Naive thymus-derived CD4-positive, alpha-beta T cell (primary cell): ENCODE measurements at regions not wholly inside any gene's neighbourhood (a gene's known extent, or its start where the extent isn't known, plus 50 kb on each side); places are given as distances from the start of the nearest gene placed in this dataset.

Experiments
- ATAC-seq: fragments of 150-1000 bp; cut with Tn5 transposase; 2 replicates; pipeline ENCODE4 v1.10.0; 2021; ENCODE audit warnings: mild to moderate bottlenecking, moderate library complexity
- CTCF ChIA-PET: fragments of 350-600 bp; sonication (Branson Sonifier 250); formaldehyde crosslinking; loops from one replicate; lab custom pipeline; 2021; ENCODE audit warnings: antibody characterized with exemption; lab: Charles Lee
- POLR2A ChIA-PET: fragments of 350-600 bp; sonication (Branson Sonifier 250); formaldehyde crosslinking; loops from one replicate; lab custom pipeline; 2021; ENCODE audit warnings: antibody characterized with exemption, inconsistent platforms; lab: Charles Lee
- DNase-seq, 9 donors: peaks; one replicate each; pipeline versions ENCODE4 v3.0.0 to v3.0.0-alpha.2; 2020 to 2022; ENCODE audit warnings: mixed read lengths in 1 of 9
- H3K27ac ChIP-seq: one replicate; pipeline ENCODE4 v1.7.0; 2013; ENCODE audit warnings: mild to moderate bottlenecking, low read depth, low read length, moderate library complexity
- H3K27me3 ChIP-seq, 2 donors: one replicate each; pipeline ENCODE4 v1.7.0; 2013; ENCODE audit warnings: low read length in 2 of 2, mild to moderate bottlenecking in 2 of 2, moderate library complexity in 2 of 2; ENCODE audit not compliant: control insufficient read depth in 2 of 2, insufficient read depth in 2 of 2
- H3K36me3 ChIP-seq, 3 experiments: 1 replicate in 2 of 3; 2 replicates in 1 of 3; pipeline ENCODE4 v1.7.0; 2013; ENCODE audit warnings: low read length in 3 of 3, mild to moderate bottlenecking in 3 of 3, moderate library complexity in 1 of 3; ENCODE audit not compliant: insufficient read depth in 3 of 3, control insufficient read depth in 2 of 3
- H3K4me1 ChIP-seq, 2 donors: one replicate each; pipeline ENCODE4 v1.7.0; 2013; ENCODE audit warnings: low read length in 2 of 2, mild to moderate bottlenecking in 2 of 2, moderate library complexity in 1 of 2; ENCODE audit not compliant: control insufficient read depth in 2 of 2, insufficient read depth in 2 of 2
- H3K4me3 ChIP-seq: 2 replicates; pipeline ENCODE4 v1.7.0; 2013; ENCODE audit warnings: mild to moderate bottlenecking, low read length
- H3K9me3 ChIP-seq, 3 experiments: 1 replicate in 2 of 3; 2 replicates in 1 of 3; pipeline ENCODE4 v1.7.0; 2013; ENCODE audit warnings: low read length in 3 of 3; ENCODE audit not compliant: control insufficient read depth in 2 of 3
- H3K27ac Mint-ChIP-seq, 9 donors: one replicate each; pipeline ENCODE4 v1.8.0; 2020 to 2022; ENCODE audit warnings: mixed read lengths in 9 of 9, mild to moderate bottlenecking in 8 of 9, moderate library complexity in 5 of 9, inconsistent platforms in 2 of 9
- H3K27me3 Mint-ChIP-seq, 5 donors: one replicate each; pipeline ENCODE4 v1.8.0; 2021 to 2022; ENCODE audit warnings: mixed read lengths in 5 of 5, mild to moderate bottlenecking in 1 of 5
- H3K36me3 Mint-ChIP-seq, 5 donors: one replicate each; pipeline ENCODE4 v1.8.0; 2020 to 2022; ENCODE audit warnings: mixed read lengths in 5 of 5, mild to moderate bottlenecking in 3 of 5, inconsistent platforms in 1 of 5
- H3K4me1 Mint-ChIP-seq, 7 donors: one replicate each; pipeline ENCODE4 v1.8.0; 2020 to 2022; ENCODE audit warnings: mixed read lengths in 7 of 7, mild to moderate bottlenecking in 3 of 7, inconsistent platforms in 1 of 7
- H3K4me3 Mint-ChIP-seq, 10 donors: one replicate each; pipeline ENCODE4 v1.8.0; 2020 to 2022; ENCODE audit warnings: mild to moderate bottlenecking in 10 of 10, mixed read lengths in 10 of 10, moderate library complexity in 6 of 10, inconsistent platforms in 2 of 10
- H3K9me3 Mint-ChIP-seq, 11 donors: one replicate each; pipeline ENCODE4 v1.8.0; 2020 to 2022; ENCODE audit warnings: mixed read lengths in 11 of 11, mild to moderate bottlenecking in 4 of 11, inconsistent platforms in 1 of 11, moderate library complexity in 1 of 11
- intact Hi-C, 2 donors: fragments of 100-400 bp; cut with micrococcal nuclease; formaldehyde crosslinking; loops; one replicate each; pipeline ENCODE4 v1.15.1; 2023

DNA sequence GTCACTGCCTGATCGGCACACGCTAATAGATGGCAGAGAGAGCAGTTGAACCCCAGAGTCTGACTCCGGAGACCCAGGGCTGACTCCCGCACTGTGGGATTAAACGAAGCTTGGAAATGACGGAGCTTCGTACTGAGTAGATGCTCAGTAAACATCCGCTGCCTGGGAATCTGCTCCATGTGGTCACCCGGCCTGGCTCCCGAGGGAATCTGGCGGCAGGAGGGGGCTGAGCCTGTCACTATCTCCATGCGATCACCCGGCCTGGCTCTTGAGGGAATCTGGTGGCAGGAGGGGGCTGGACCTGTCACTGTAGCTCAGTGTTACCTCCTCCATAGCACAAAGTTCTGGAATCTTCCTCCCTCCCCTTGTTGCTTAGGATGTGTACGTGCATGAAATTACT is 139.7 kb upstream of the CIBAR2 start:
- Mint-ChIP-seq H3K4me1 (peaks cover 0 to 2% (median 0%) of the 10 kb centered on the region in 7 donors), H3K27ac (no peak overlapping the region), H3K4me3 (no peak overlapping the region), H3K27me3 (peaks cover 0 to 15% (median 2%) of the 10 kb centered on the region in 5 donors), H3K36me3 (no peaks in the 10 kb centered on the region), H3K9me3 (no peaks in the 10 kb centered on the region)
- Histone ChIP-seq H3K4me3 (no peak overlapping the region), H3K27me3 (no peaks in the 10 kb centered on the region), H3K9me3 (no peaks in the 10 kb centered on the region), H3K36me3 (no peaks in the 10 kb centered on the region), H3K27ac (no peak overlapping the region), H3K4me1 (no peaks in the 10 kb centered on the region)
- DNase-seq: no peak
- ATAC-seq: no peak
- CTCF ChIA-PET: interaction anchor here (0.6 to 1.5 kb wide), 5 partner anchors 9 to 128 kb away, joined by 3 to 6 read pairs (median 3); no protein-coding TSS in a partner anchor
- POLR2A ChIA-PET: interaction anchor here (0.6 kb wide), 1 partner anchor 56 kb away, joined by 3 read pairs; no protein-coding TSS in a partner anchor
- intact Hi-C loops: no loop called here

DNA sequence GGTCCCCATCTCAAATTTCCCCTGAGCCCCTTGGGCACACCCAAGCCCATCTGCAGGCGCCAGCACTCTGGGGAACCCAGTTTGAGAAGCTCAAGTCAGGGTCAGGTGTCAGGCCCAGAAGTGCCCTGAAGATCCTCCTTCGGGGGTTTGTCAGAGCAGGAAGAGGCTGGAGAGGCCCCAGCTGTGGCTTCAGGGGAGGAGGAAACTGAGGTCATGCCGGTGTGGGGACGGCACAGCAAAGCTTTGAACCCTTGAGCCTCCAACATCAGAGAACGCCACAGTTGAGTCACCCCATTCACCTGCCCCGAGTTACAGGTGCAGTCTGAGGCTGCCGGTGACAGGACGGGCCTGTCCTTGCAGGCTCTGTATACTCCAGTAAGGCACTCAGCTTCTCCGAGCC is 140.2 kb upstream of the CIBAR2 start:
- H3K36me3 Mint-ChIP-seq: no peaks in the 10 kb centered on the region
- H3K27me3 Mint-ChIP-seq: peaks cover 0 to 13% (median 0%) of the 10 kb centered on the region in 5 donors
- CTCF ChIA-PET: interaction anchor here (1.1 to 1.5 kb wide), 4 partner anchors 10 to 58 kb away, joined by 3 read pairs; no protein-coding TSS in a partner anchor
- no peaks in the 10 kb centered on the region for H3K27me3 ChIP-seq
- ATAC-seq (no peak), DNase-seq (no peak)
- H3K4me1 ChIP-seq: no peaks in the 10 kb centered on the region
- H3K4me3 ChIP-seq: no peak overlapping the region
- no peaks in the 10 kb centered on the region for H3K9me3 Mint-ChIP-seq
- intact Hi-C loops: no loop called here
- no peaks in the 10 kb centered on the region for H3K36me3 ChIP-seq
- no peak overlapping the region for H3K27ac ChIP-seq
- H3K4me1 Mint-ChIP-seq: peaks cover 0 to 2% (median 0%) of the 10 kb centered on the region in 7 donors
- H3K4me3 Mint-ChIP-seq: no peak overlapping the region
- no peaks in the 10 kb centered on the region for H3K9me3 ChIP-seq
- H3K27ac Mint-ChIP-seq: no peak overlapping the region
- POLR2A ChIA-PET: no interaction called here

DNA sequence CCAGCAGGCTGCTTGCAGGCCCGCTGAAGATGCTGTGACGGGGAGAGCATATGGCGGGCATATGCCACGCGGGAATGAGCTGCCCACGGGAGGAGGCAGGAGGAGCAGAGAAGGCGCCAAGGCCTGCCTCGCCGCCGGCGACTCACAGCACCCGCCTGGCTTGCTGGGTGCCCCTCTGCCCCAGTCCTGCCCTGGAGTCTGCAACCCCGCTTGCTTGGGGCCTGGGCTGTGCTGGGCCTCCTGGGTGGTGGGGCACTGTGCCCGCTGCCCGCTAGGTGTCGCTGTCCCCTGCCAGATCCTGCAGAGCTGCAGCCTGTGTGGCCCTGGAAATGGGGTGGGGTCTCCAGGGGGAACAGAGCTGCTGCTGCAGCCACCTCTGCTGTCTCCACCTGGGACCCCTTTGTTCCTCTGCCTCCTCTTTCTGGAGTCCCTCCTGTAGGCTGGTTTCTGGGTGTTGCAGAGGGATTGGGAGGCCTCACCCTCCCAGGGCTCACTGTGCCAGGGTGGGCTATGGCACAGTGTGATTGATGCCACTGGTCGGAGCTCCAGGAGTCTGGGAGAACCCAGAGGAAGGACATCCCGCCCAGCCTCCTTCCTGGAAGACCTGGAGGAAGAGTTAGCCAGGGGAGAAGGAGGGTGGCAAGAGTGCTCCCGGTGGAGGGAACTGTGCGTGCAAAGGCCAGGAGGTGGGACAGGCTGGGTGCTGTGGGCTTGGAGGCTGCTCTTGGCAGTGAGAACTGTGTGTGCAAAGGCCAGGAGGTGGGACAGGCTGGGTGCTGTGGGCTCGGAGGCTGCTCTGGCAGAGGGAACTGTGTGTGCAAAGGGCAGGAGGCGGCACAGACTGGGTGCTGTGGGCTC is 141.0 kb upstream of the CIBAR2 start:
- peak; percentile 88 for ATAC-seq
- Histone ChIP-seq H3K27me3 (no peaks in the 10 kb centered on the region), H3K4me3 (no peak overlapping the region), H3K27ac (no peak overlapping the region), H3K4me1 (no peaks in the 10 kb centered on the region), H3K9me3 (no peaks in the 10 kb centered on the region), H3K36me3 (no peaks in the 10 kb centered on the region)
- ChIA-PET CTCF (interaction anchor here (0.9 to 1.5 kb wide), 3 partner anchors 11 to 14 kb away, joined by 3 read pairs; no protein-coding TSS in a partner anchor), POLR2A (no interaction called here)
- H3K9me3 Mint-ChIP-seq: no peaks in the 10 kb centered on the region
- intact Hi-C loops: no loop called here
- no peak overlapping the region for H3K27ac Mint-ChIP-seq
- H3K4me3 Mint-ChIP-seq: no peak overlapping the region
- H3K4me1 Mint-ChIP-seq: peaks cover 0 to 2% (median 0%) of the 10 kb centered on the region in 7 donors
- H3K27me3 Mint-ChIP-seq: peaks cover 0 to 20% (median 0%) of the 10 kb centered on the region in 5 donors
- no peaks in the 10 kb centered on the region for H3K36me3 Mint-ChIP-seq
- DNase-seq: peak; percentile 29 to 73 (median 60)

DNA sequence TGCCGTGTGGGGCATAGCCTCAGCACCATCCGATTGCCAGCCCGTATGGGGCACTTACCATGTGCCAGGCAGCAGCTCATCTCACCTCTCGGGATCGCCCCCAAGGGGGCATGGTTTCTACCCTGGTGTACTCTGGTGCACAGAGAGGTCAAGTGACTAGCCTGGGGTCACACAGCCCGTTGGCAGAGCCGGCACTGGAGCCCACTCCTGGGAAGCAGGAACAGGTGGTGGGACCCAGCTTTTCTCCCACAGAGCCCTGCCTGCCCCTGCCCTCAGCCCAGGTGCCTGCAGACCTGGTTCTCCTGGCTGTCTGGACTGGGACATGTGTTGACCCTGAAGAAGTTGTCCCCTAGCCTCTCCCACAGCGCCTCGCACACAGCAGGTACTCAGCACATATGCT is 141.8 kb upstream of the CIBAR2 start:
- H3K4me3 ChIP-seq: no peak overlapping the region
- intact Hi-C loops: no loop called here
- no peak overlapping the region for H3K27ac ChIP-seq
- Mint-ChIP-seq H3K4me1 (peaks cover 0 to 5% (median 0%) of the 10 kb centered on the region in 7 donors), H3K27me3 (peaks cover 0 to 25% (median 0%) of the 10 kb centered on the region in 5 donors), H3K36me3 (no peaks in the 10 kb centered on the region), H3K9me3 (no peaks in the 10 kb centered on the region), H3K27ac (peak overlapping the region in 1 of 9 donors; percentile 30), H3K4me3 (no peak overlapping the region)
- POLR2A ChIA-PET: no interaction called here
- DNase-seq (no peak), ATAC-seq (no peak)
- CTCF ChIA-PET: interaction anchor here (0.9 to 1.4 kb wide), 2 partner anchors 10 to 15 kb away, joined by 3 read pairs; no protein-coding TSS in a partner anchor
- H3K27me3 ChIP-seq: no peaks in the 10 kb centered on the region
- no peaks in the 10 kb centered on the region for H3K4me1 ChIP-seq
- H3K9me3 ChIP-seq: no peaks in the 10 kb centered on the region
- H3K36me3 ChIP-seq: no peaks in the 10 kb centered on the region

DNA sequence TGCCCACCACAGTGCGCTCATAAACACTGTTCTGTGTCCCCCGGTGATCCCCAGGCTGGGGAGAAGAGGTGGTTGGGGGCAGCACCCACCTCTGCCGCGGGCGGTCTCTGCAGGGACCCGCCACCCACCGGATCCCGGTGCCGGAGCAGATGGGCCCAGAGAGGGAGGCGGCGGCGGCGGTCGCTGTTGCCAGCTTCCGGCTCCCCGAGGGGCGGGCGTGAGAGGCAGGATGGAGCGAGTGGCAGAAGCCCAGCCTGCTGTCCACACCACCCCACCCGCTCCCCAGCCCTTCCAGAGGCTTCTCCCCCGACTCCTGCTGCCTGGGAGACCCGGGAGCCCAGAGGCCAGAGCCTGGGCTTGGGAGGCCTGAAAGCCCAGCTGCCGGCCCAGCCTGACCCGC is 142.6 kb upstream of the CIBAR2 start:
- no peaks in the 10 kb centered on the region for H3K9me3 Mint-ChIP-seq
- H3K27me3 ChIP-seq: no peaks in the 10 kb centered on the region
- POLR2A ChIA-PET: no interaction called here
- no peak overlapping the region for H3K4me3 Mint-ChIP-seq
- no peaks in the 10 kb centered on the region for H3K36me3 Mint-ChIP-seq
- H3K4me1 Mint-ChIP-seq: peaks cover 0 to 5% (median 0%) of the 10 kb centered on the region in 7 donors
- no peaks in the 10 kb centered on the region for H3K9me3 ChIP-seq
- DNase-seq (no peak), ATAC-seq (no peak)
- no peak overlapping the region for H3K27ac Mint-ChIP-seq
- CTCF ChIA-PET: no interaction called here
- no peak overlapping the region for H3K4me3 ChIP-seq
- no peaks in the 10 kb centered on the region for H3K36me3 ChIP-seq
- H3K27me3 Mint-ChIP-seq: peaks cover 0 to 25% (median 0%) of the 10 kb centered on the region in 5 donors
- H3K4me1 ChIP-seq: no peaks in the 10 kb centered on the region
- H3K27ac ChIP-seq: no peak overlapping the region
- intact Hi-C loops: no loop called here

DNA sequence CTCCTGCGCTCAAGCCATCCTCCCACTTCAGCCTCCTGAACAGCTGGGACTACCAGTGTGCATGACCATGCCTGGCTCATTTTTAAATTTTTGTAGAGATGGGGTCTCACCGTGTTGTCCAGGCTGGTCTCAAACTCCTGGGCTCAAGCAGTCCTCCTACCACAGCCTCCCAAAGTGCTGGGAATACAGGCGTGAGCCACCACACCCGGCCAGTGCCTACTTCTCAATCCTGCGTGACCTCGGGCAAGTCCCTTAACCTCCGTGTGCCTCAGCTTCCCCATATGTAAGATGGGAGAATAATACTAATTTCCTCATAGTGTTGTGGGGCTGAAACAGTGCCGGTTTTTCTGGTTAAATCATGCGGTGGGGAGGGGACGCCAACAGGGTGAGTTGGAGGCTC is 143.5 kb upstream of the CIBAR2 start:
- ChIA-PET POLR2A (no interaction called here), CTCF (interaction anchor here (0.6 to 1.2 kb wide), 2 partner anchors 11 to 44 kb away, joined by 3 read pairs; no protein-coding TSS in a partner anchor)
- Mint-ChIP-seq H3K9me3 (no peaks in the 10 kb centered on the region), H3K27me3 (peaks cover 0 to 25% (median 0%) of the 10 kb centered on the region in 5 donors), H3K4me3 (no peak overlapping the region), H3K36me3 (no peaks in the 10 kb centered on the region), H3K27ac (no peak overlapping the region), H3K4me1 (peaks cover 0 to 5% (median 0%) of the 10 kb centered on the region in 7 donors)
- Histone ChIP-seq H3K27me3 (no peaks in the 10 kb centered on the region), H3K4me1 (no peaks in the 10 kb centered on the region), H3K9me3 (no peaks in the 10 kb centered on the region), H3K4me3 (no peak overlapping the region), H3K36me3 (no peaks in the 10 kb centered on the region), H3K27ac (no peak overlapping the region)
- no peak for DNase-seq
- intact Hi-C loops: no loop called here
- ATAC-seq: no peak
